HG03108 (cell line): ENCODE measurements at regions not wholly inside any gene's neighbourhood (a gene's known extent, or its start where the extent isn't known, plus 50 kb on each side); places are given as distances from the start of the nearest gene placed in this dataset.
A peak's percentile ranks its signal among the peaks of the same experiment; 100 is the strongest.
"Not testable (repeated sequence)": the region's sequence is repeated elsewhere in the genome, so short reads cannot be mapped to it uniquely, and the experiment has no call there.

Experiments
- ATAC-seq: cut with Tn5 transposase; IDR thresholded peaks from one replicate; pipeline ENCODE4 v1.9.1; 2021; ENCODE audit warnings: moderate library complexity; ENCODE audit not compliant: unreplicated experiment

DNA sequence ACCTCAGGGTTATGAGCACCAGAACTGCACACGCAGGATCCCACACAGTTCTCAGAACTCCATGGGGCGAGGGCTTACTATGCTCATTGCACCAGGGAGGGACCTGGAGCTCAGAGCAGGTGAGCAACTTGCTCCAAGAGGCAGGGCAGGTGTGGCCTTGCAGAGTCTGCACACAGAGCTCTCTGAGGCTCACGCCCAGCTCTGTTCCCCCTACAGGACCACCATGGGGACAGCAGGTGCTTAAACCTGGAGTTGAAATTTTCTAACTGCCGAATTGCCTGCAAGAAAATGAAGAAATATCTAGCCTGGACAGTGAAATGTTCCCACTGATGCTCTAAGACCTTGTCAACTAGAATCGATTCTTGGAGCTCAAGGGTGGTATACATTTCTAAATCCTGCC, 49.9 kb upstream of the MSMB start:
- not testable (repeated sequence) for ATAC-seq

DNA sequence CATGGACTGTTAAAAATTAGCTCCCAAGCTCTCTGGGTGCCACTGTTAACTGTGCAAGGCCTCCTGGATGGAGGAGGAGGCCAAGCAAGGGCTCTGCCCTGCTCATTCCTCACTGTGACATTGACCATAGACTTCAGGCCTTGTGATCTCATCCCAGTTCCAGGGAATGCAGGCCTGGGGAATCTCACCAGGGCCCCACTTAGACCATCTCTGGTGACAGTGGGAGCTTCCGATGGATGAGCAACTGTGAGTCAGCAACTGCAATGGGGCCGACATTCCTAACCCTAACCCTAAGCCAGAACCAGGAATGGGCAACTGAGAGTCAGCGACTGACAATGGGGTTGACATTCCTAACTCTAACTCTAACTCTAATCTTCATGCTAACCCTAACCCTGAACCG, 50.4 kb upstream of the MSMB start:
- no peak for ATAC-seq

DNA sequence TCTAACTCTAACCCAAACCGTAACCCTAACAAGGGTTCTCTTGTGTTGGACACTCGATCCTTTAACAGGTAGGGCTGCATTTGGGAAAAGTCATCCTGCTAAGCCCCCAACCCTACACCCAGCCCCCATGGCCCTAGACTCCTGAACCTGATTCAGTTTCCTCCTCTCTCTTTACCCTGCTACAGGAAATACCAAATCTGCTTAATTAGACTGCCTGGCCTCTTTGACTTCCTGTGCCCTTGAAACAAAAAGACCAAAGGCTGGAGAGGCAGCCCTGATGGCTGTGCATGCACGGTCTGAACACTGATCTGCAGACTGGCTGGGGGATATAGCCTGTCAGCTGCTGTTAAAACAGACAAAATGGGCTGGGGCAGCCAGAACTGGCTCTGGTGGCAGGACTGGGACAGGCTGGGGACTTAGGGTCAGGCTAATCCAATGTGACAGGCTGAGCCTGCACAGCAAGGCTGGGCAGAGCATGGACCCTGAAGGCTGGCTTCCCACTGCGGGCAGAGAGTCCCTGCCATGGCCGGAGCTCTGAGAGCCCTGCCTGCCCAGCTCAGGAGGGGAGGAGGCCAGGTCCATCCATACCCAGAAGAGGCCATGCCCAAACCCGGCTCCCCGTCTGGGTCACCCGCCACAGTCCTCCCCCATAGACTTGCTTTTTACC, 51.0 kb upstream of the MSMB start:
- no peak for ATAC-seq

DNA sequence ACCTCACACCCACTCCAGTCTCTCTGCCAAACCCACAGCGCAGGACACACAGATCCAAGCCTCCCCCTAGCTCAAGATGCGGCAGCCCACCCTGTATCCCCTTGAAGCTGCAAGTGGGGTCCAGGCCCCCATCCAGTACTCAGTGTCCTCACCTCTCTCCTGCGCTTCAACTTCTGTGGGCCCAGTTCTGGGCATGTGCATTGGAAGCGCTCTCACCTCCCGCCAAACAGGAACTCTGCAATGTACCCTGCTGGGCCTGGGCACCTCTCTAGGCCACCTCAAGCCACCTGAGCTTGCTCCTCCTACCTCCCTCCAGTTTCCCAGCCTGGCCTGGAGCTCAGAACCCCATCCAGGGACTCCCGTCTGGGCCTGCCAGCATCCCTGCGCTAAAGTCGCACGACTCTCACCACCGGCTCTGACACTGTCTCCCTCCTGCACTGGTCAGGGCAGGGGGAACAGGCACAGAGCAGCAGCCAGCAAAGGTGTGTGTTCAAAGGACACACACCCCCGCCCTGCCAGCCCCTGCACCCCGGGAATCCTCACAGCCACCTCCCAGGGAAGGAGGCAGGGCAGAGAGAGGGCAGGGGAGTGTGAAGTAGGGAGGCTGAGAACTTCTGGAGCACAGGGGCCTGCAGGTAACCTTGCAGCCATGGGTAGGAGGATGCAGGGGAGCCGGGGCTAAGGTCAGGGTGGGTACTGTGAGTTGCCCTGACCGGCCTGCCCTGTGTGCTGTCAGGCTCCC, 51.7 kb upstream of the MSMB start:
- no peak for ATAC-seq

DNA sequence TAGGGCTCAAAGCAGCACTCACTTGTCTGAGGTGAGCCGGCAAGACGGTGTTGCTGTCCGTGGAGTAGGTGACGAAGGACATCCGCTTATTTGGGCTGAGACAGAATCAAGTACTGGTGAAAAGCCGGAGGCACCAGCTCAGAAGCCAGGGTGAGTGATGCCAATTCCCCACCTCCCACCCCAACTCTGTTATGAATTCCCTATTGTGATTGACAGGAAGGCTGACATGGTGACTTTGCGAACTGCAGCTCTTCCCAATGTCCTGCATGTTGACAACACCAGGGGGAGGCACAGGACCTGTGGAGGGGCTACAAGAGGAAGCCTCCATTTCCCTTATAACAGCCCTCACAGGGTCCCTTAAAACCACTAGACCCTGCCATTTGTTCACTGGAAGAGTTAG, 52.3 kb upstream of the MSMB start:
- no peak for ATAC-seq

DNA sequence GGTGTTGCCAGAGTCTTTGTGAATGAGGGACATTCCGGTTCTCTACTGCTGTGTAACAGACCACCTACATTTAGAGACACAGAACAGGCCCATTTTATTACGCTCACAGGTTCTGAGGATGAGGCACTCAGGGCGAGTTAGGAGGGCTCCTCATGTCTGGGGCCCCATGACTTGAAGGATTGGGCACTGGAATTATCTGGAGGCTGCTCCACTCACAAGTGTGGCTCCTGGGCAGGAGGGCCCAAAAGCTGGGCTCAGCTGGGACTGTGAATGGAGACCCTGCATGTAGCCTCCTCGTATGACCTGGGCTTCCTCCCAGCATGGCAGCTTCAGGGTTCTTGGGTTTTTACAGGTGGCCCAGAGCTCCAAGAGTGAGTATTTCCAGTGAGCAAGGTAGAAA, 52.9 kb upstream of the MSMB start:
- ATAC-seq = not testable (repeated sequence)

DNA sequence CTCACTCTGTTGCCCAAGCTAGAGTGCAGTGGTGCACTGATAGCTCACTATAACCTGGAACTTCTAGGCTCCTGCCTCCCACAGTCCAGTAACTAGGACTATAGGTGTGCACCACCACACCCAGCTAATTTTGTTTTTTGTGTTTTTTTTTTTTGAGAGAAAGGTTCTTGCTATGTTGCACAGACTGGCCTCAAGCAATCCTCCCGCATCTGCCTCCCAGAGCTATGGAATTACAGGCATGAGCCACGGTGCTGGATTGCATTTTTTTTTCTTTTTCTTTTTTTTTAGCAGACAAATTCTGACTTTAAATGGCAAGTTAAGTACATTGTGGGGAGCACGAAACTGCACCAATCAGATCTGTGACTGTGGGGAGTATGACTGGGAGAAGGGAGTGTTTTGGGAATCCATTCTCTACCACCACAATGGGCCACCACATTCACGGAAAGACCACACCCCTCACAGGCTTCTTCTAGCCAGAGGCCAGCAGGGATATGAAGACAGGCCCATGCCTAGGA, 58.1 kb upstream of the MSMB start:
- ATAC-seq = no peak

DNA sequence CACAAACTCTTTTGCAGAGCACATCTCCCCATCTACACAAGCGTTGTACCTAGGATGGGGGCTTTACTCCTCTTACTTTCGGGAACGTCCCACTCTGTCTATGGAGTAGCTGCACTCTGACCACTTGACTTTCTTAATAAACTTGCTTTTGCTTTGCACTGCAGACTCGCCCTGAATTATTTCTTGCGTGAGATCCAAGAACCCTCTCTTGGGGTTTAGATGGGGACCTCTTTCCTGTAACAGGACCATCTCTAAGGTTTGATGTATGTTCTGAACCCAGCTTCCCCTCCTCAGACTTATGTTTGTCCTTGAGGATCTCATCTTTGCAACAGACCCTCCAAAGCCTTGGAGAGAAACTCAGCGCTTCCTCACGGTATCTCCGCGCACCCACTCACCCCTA, 59.3 kb upstream of the MSMB start:
- ATAC-seq = not testable (repeated sequence)

DNA sequence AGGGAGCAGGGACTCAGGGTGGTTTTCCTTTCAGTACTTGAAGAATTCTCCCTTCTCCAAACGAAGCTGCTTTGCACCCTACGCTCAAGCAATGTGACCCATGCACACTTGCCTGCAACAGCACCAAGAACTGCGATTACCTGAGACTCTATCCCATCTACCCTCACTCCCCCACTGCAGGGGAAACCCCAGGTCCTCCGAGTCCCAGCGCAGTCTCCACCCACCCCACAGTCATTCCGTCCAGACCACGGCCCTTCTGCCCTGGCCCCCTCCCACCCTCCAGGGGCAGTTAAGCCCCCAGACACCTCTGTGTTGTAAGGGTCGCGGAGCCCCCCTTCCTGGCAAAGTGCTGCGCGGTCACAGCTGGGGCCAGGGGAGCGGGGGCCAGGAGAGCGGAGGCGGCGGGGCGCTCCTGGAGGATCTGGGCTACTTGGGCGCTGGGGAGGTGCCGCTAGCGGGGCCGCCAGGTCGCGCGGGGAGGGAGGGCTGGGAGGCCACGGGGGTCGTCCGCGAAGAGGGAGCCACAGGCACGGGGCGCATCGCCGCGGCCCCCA, 59.9 kb upstream of the MSMB start:
- ATAC-seq = peak; percentile 29

DNA sequence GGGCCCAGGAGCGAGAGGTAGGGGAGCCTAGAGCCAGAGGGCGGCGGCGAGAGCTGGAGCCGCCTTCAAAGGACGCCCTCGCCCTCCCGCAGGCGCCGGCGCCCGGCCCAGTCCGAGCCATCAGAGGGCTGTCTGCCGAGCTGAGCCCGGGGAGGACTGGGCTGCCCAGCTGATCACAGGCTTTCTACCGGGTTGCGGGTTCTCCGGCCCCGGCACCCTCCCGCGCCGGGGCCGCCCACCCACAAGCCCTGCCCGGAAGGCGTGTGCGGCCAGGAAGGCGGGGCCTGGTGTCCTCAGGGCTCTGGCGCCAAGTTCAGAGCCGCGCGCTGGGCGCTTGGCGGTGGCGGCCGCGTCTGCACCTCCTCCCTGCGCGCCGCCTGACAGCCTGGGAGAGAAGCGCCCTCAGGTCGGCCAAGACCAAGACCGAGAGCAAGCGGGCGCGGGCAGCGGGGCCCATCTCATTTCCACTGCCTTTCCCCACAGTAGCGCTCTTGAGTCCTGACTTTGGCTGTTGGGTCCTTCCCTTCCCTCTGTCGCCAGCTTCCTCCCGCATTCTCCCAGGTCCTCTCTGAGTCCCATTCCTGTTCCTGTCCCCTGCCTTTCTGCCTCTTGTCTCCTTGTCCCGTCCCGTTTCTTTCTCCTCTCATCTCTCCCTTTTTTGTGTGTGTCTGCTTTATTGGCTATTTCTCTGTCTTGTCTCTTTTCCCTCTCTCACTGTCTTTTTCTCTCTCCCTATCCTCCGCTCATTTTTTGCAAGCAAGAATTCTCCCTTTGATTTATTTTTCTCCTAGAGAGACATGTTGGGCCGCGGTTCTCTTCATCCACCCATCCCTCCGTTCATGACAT, 60.6 kb upstream of the MSMB start:
- peak; percentile 88 for ATAC-seq

DNA sequence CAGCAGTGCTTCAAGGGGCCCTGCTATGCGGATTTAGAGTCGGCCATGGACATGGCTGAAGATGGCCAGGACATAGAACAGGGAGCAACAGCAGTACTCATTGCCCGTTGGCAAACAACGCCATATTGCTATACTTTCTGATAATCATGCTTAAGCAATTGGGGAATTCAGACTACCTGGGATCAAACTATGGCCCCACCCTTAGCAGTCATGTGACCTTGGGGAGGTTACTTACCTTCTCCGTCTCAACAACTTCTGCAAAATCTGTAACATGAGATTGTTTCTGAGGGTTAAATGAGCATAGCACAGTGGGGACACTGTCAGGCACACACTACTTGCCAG, 62.1 kb upstream of the MSMB start:
- not testable (repeated sequence) for ATAC-seq

DNA sequence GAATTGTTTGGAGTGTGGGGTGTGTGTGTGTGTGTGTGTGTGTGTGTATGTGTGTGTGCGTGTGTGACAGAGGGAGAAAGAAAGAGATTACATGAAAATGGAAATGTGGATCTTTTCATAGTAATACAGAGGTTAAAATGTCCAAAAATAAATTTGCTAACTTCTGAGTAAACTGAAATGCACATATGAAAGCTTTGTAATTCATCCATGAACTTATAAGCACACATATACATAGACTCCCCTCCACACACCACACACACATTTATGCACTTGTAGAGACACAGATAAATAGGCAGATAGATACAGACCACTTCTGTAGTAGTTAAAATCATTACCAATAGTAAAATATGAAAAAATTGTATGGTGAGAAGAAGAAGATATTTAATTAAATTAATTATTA, 108.2 kb upstream of the MSMB start:
- ATAC-seq = not testable (repeated sequence)

DNA sequence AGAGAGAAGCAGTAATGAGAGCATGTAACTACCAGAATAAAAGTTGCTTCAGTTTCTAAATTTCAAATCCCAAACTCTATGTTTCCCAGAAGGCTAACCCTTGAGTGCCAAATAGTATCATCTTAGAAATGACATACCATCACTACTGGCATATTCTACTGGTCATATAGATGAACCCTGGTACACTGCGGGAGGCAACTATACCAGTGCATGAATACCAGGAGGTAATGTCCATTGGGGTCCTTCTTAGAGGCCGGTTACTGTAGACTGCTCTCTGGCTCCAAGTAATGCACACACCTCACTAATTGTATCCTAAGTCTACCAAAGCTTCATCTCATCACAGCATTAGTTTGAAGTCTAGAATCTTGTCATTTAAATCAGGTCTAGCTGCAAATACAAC, 108.6 kb upstream of the MSMB start:
- not testable (repeated sequence) for ATAC-seq

DNA sequence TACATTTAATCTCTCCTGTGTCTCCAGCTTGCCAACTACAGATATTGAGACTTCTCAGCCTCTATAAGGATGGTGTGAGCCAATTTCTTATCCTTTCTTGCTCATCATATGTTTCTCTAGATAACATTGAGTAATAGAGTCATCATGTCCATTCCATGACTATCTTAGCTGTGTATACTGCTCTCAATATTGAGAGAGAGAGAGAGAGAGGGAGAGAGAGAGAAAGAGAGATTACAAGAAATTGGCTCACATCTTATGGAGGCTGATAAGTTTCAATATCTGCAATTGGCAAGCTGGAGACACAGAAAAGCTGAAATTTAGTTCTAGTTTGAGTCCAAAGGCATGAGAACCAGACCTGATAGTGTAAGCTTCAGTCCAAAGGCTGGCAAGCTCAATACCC, 110.8 kb upstream of the MSMB start:
- not testable (repeated sequence) for ATAC-seq

DNA sequence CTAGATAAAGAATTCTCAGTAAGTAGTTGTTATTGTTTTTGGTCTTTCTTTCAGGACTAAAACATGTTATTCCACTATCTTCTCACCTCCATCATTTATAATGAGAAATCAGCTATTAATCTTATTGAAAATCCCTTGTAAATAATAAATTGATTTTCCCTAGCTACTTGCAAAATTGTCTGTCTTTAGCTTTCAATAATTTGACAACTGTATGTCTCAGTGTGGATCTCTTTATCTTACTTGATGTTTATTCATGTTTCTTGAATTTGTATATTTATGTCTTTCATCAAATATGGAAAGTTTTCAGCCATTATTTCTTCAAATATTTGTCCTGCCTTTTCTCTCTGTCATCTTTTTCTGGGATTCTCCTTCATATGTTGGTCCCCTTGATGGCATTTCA, 117.1 kb upstream of the ANTXRL start:
- no peak for ATAC-seq

DNA sequence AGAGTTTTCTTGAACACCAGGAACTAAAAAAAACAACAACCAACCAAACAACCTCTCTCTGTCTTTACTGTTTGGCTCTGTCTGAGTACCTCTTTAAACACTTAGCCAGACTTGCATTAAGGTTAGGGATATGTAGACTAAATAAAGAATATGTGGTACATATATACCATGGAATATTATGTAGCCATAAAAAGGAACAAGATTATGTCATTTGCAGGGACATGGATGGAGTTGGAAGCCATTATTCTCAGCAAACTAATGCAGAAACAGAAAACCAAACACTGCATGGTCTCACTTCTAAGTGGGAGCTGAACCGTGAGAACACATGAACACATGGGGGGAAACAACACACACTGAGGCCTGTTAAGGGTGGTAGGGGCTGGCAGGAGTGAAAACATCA, 116.0 kb upstream of the ANTXRL start:
- ATAC-seq = no peak

DNA sequence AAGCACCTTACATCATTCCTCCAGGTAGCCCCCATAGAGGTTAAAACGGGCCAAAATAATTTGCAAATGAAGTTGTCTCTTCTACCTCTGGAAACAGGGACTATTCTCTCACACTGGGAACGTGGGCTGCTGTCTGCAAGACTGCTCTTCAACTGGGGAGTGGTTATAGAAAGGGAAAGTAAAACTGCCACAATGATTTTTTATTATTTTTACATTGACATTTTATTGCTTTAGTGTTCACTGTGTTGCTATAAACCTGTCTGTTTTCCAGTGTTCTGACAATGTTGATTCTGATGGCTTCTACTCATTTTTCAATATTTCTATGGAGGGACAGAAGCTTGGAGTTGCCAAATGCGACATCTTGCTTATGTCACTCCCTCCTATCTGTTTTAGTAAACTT, 115.1 kb upstream of the ANTXRL start:
- no peak for ATAC-seq

DNA sequence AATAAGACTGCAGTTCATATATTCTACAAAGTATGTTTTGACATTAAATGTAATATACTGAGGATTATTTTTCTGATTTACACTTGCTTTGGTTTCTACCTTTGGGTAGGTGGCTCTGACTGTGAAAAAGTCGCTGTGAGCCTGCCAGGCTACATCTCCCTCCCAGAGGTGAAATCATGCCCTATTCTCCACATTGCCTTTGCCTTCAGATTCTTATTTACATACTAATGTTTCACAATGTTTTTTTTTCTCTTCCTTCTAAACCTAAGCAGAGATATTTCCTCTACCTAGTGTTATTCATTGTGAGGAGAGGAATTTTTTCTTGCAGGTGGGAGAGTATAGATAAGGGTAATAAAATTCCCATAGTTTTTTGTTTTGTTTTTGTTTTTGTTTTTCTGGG, 111.5 kb upstream of the ANTXRL start:
- ATAC-seq = no peak

DNA sequence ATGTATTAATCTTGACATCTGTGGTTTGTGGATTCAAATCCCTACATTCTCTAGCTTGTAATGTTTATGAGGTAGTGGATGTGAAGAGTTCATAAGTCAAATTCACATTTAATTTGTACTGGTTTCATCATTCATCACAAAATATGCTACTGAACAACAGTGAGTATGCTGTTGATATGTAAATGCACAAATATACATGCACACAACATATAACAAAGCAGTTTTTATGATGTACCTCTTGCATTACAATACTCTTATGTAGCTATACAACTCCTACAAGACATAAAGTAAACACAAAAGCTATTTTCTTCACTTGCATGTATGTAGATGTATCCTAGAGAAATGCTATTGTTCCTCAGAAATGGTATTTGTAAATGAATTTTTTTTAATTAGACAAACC, 111.0 kb upstream of the ANTXRL start:
- ATAC-seq = no peak

DNA sequence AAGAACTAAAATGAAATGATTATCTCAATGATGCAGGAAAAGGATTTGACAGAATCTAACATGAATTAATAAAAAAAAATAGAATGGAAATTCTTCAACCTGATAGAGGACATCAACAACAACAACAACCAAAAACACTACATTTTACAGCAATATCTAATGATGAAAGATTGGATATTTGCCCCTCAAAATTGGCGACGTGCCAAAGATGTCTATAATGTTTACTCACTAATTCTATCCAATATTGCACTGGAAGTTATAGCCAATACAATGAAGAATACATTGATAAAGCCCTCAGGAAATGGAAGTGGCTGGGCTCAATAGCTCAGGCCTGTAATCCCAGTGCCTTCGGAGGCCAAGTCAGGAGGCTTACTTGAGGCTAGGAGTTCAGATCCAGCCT, 99.4 kb upstream of the ANTXRL start:
- ATAC-seq = not testable (repeated sequence)

DNA sequence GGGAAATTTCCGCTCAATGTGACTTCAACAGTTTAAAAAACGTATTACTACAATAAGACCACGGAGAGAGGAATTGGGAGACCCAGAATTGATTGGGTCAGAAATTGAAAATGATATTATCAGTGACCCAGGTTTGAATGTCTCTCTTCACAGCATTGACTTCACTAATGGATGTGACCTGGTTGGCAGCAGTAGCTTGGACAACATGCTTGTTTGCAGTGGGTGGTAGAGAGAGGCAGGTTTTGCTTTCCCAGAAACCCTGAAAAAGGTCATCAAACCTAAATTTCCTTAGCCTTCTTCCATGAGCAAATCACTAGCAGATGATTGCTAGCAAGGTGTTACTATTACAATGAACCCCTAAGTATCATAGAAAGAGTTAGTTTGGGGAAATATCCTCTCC, 89.7 kb upstream of the ANTXRL start:
- ATAC-seq = no peak
